ENCODE measurements at regions not wholly inside any gene's neighbourhood (a gene's known extent, or its start where the extent isn't known, plus 50 kb on each side); places are given as distances from the start of the nearest gene placed in this dataset.

GRCh38 chr5:12488161-12488560 lies 583.9 kb upstream of the CTNND2 start:
- no peak for TF ChIP-seq POLR2AphosphoS5 (IDR thresholded peaks at IDR 0.05)
- TF ChIP-seq CTCF (IDR thresholded peaks at IDR 0.05), result no peak
- no peak for TF ChIP-seq POLR2A (IDR thresholded peaks at IDR 0.05; ENCODE audit: low read depth)

All from esophagus muscularis mucosa (tissue), 3 donors.